ENCODE measurements at regions not wholly inside any gene's neighbourhood (a gene's known extent, or its start where the extent isn't known, plus 50 kb on each side); places are given as distances from the start of the nearest gene placed in this dataset.

DNA sequence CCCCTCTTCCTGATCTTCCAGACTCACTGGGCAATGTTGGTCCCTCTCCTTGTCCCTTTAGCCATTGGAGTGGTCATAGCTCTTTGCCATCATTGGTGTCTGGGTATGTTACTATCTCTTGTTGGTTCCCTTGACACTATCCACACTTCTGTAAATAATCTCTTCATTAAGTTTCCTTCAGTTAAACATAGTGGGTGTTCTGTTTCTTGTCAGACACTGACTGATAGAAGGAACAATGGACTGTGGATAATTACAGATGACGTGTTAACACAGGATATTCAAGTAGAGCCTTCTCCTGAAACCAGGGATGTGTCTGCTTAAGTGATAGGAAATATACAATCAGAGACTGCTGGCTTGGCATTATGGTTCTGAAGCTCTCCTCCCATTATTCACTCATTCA is 458.3 kb upstream of the USP24 start:
- TF ChIP-seq CTCF (conservative IDR thresholded peaks at IDR 0.05 in 1 of 2, IDR thresholded peaks at IDR 0.05 in 1 of 2; ENCODE audit: low read depth in 1 of 2, low read length in 2 of 2) (no peak), EZH2 (IDR thresholded peaks at IDR 0.05; ENCODE audit: low read length, missing control alignments) (no peak)
